ENCODE measurements at regions not wholly inside any gene's neighbourhood (a gene's known extent, or its start where the extent isn't known, plus 50 kb on each side); places are given as distances from the start of the nearest gene placed in this dataset.

DNA sequence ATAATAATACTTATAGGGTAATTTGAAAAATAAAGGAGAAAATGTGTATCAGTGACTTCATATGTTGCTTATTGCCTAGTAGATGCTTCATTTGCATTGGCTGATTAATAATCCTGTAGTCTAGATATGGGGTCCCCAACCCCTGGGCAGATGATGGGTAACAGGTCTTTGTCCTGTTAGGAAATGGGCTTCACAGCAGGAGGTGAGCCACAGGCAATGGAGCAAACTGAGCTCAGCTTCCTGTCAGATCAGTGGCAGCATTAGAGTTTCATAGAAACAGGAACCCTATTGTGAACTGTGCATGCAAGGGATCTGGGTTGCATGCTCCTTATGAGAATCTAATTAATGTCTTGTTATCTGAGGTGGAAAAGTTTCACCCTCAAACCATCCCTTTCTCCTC is 1049.5 kb upstream of the EPHA7 start:
- DNase-seq (ENCODE audit: low read depth, low spot score): no peak
- TF ChIP-seq, protein P1, sequence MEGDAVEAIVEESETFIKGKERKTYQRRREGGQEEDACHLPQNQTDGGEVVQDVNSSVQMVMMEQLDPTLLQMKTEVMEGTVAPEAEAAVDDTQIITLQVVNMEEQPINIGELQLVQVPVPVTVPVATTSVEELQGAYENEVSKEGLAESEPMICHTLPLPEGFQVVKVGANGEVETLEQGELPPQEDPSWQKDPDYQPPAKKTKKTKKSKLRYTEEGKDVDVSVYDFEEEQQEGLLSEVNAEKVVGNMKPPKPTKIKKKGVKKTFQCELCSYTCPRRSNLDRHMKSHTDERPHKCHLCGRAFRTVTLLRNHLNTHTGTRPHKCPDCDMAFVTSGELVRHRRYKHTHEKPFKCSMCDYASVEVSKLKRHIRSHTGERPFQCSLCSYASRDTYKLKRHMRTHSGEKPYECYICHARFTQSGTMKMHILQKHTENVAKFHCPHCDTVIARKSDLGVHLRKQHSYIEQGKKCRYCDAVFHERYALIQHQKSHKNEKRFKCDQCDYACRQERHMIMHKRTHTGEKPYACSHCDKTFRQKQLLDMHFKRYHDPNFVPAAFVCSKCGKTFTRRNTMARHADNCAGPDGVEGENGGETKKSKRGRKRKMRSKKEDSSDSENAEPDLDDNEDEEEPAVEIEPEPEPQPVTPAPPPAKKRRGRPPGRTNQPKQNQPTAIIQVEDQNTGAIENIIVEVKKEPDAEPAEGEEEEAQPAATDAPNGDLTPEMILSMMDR (IDR thresholded peaks at IDR 0.05; ENCODE audit: low read depth, low read length): no peak
- no peak overlapping the region for H3K4me3 ChIP-seq (ENCODE audit: low read depth, low read length)
- in situ Hi-C loops (cut with HindIII; ENCODE audit: low sequenced_read_pairs): no loop called here

DNA sequence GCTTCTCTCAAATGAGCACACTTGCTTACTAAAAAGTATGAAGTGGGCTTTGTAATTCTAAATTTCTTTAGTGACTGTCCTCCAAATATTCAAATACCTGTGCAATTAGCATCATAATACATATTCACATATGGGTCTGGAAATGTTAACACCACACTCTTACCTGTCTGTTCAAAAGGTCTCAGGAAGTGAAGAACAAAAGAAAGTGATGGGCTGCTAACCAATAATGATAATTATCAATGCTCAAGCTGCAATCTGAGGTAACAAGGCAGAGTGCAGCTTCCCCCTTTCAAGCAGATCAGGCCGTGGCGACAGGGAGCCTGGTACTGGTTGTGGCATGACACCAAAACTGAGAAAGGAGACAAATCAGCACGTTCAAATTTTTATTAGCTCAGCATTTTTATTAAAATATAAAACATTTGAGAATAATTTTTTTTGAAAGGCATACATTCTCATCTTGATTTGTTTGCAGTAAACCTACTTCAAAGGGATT is 1044.7 kb upstream of the EPHA7 start:
- in situ Hi-C loops (cut with HindIII; ENCODE audit: low sequenced_read_pairs): no loop called here
- TF ChIP-seq, protein P1 (IDR thresholded peaks at IDR 0.05; ENCODE audit: low read depth, low read length): no peak
- no peak for DNase-seq (ENCODE audit: low read depth, low spot score)
- no peak overlapping the region for H3K4me3 ChIP-seq (ENCODE audit: low read depth, low read length)

DNA sequence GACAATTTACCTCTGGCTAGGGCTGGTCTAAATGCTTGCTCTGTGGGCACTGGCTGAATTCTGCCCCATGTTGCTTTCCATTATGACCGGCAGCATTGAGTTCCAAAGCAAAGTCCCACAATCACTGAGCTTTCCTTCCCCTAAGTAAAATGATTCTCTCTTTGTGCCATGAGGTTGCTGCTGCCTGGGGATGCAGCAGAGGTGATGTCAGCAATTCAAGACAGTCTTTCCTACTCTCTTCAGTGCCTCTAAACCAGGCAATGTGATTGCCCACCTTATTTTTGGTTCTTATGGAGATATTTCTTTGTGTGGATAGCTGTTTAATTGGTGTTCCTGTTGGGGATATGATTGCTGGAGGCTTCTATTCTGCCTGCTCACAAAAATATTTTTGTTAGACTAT is 1043.9 kb upstream of the EPHA7 start:
- H3K4me3 ChIP-seq (ENCODE audit: low read depth, low read length): no peak overlapping the region
- no peak for DNase-seq (ENCODE audit: low read depth, low spot score)
- TF ChIP-seq, protein P1 (IDR thresholded peaks at IDR 0.05; ENCODE audit: low read depth, low read length): no peak
- in situ Hi-C loops (cut with HindIII; ENCODE audit: low sequenced_read_pairs): no loop called here

DNA sequence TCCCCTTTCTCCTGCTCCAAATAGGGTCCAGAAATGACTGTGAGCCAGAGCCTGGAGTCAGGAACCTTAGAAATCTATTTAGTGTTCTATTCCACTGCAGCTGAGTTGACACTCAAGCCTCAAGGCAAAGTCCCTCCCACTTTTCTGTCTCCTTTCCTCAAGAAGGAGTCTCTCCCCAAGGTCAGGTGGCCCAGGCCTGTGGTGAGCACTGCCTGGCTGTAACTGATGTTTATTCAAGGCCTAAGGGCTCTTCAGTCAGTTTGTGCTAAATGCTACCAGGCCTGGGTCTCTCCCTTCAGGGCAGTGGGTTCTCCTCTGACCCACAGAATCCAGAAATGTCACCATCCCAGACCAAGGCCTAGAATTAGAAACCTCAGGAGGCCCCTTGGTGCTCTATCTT is 1042.9 kb upstream of the EPHA7 start:
- in situ Hi-C loops (cut with HindIII; ENCODE audit: low sequenced_read_pairs): no loop called here
- no peak for DNase-seq (ENCODE audit: low read depth, low spot score)
- H3K4me3 ChIP-seq (ENCODE audit: low read depth, low read length): no peak overlapping the region
- TF ChIP-seq, protein P1 (IDR thresholded peaks at IDR 0.05; ENCODE audit: low read depth, low read length): no peak

DNA sequence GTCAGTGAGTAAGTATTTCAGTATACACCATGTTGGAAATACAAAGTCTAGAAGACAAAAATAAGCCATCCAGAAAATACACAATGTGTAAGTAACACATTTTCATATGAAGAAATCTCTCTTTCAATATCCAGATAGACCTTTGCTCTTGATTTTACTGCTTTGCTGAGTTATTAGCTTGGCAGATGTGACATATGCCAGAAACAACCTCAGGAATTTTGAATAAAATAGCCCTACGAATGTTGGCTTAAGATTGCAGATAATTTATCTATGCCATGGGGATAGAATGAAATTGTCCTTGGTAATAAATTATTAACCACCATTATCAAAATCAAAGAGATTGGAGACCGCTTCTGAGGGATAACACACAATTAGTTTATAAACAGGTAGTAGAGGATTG is 1036.9 kb upstream of the EPHA7 start:
- TF ChIP-seq, protein P1 (IDR thresholded peaks at IDR 0.05; ENCODE audit: low read depth, low read length): no peak
- DNase-seq (ENCODE audit: low read depth, low spot score): no peak
- no peak overlapping the region for H3K4me3 ChIP-seq (ENCODE audit: low read depth, low read length)
- in situ Hi-C loops (cut with HindIII; ENCODE audit: low sequenced_read_pairs): no loop called here

DNA sequence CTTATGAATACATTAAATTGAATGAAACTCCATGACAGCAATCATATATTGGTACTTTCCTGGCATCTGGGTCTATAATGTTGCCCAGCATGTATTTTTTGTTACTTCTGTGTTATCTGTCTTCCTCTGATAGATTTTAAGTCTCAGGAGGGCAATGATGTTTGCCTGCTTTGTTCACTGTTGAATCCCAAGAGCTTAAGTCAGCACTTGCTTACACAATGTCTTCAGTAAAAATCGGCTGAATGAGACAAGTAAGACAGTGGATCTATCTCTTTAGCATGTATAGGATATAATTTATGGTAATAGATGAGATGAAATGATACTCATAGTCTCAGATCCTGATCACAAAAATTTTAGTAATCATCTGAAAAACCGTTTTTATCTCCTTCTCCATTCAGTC is 1034.9 kb upstream of the EPHA7 start:
- TF ChIP-seq, protein P1 (IDR thresholded peaks at IDR 0.05; ENCODE audit: low read depth, low read length): no peak
- no peak for DNase-seq (ENCODE audit: low read depth, low spot score)
- no peak overlapping the region for H3K4me3 ChIP-seq (ENCODE audit: low read depth, low read length)
- in situ Hi-C loops (cut with HindIII; ENCODE audit: low sequenced_read_pairs): no loop called here

DNA sequence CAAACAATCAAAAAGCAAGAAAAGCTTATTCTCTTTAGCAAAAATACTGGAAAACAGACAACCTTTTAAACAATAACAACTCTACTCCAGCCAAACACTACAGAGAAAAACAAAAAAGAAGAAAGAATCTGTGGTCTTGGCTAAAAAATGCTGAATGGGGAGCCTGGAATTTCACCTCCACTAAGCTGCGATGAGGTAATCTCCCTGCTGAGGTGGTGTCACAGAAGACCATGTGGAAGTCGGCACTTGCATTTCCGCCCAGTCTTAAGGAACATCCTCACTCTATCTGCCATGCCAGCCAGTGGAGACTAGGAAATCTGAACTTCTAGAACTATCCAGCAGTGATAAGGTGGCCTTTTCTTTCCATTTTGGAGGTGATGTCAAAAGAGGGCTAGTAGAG is 1026.8 kb upstream of the EPHA7 start:
- in situ Hi-C loops (cut with HindIII; ENCODE audit: low sequenced_read_pairs): no loop called here

More for the DNA sequence above, 1026.8 kb upstream of the EPHA7 start:
- no peak for DNase-seq (ENCODE audit: low read depth, low spot score)
- H3K4me3 ChIP-seq (ENCODE audit: low read depth, low read length): no peak overlapping the region
- TF ChIP-seq, protein P1 (IDR thresholded peaks at IDR 0.05; ENCODE audit: low read depth, low read length): no peak

Measured in astrocyte of the spinal cord (primary cell).